ENCODE measurements at regions not wholly inside any gene's neighbourhood (a gene's known extent, or its start where the extent isn't known, plus 50 kb on each side); places are given as distances from the start of the nearest gene placed in this dataset.

DNA sequence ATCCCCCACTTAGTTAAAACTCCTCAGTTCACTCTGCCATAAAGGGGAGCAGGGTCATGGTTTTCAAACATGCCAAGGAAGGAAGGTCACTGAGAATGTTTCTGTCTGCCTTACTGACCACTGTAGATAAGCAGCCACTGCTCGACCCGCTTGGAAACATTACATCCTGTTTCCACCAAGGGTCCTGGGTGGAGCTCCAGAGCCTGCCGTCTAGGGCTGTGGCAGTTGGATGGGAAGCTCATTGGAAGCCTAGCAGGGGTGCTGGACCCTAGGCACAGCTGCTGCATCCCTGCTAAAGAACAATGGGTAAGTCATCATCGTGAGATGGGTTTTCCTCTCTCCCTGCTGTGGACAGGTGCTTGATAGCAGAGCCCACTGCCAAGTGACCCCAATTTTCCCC lies 76.0 kb upstream of the SRD5A3 start:
- TF ChIP-seq, protein P1, sequence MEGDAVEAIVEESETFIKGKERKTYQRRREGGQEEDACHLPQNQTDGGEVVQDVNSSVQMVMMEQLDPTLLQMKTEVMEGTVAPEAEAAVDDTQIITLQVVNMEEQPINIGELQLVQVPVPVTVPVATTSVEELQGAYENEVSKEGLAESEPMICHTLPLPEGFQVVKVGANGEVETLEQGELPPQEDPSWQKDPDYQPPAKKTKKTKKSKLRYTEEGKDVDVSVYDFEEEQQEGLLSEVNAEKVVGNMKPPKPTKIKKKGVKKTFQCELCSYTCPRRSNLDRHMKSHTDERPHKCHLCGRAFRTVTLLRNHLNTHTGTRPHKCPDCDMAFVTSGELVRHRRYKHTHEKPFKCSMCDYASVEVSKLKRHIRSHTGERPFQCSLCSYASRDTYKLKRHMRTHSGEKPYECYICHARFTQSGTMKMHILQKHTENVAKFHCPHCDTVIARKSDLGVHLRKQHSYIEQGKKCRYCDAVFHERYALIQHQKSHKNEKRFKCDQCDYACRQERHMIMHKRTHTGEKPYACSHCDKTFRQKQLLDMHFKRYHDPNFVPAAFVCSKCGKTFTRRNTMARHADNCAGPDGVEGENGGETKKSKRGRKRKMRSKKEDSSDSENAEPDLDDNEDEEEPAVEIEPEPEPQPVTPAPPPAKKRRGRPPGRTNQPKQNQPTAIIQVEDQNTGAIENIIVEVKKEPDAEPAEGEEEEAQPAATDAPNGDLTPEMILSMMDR (conservative IDR thresholded peaks at IDR 0.05), result no peak
- no peak for TF ChIP-seq EZH2 (IDR thresholded peaks at IDR 0.05; ENCODE audit: low read depth)
